ENCODE measurements at regions not wholly inside any gene's neighbourhood (a gene's known extent, or its start where the extent isn't known, plus 50 kb on each side); places are given as distances from the start of the nearest gene placed in this dataset.

DNA sequence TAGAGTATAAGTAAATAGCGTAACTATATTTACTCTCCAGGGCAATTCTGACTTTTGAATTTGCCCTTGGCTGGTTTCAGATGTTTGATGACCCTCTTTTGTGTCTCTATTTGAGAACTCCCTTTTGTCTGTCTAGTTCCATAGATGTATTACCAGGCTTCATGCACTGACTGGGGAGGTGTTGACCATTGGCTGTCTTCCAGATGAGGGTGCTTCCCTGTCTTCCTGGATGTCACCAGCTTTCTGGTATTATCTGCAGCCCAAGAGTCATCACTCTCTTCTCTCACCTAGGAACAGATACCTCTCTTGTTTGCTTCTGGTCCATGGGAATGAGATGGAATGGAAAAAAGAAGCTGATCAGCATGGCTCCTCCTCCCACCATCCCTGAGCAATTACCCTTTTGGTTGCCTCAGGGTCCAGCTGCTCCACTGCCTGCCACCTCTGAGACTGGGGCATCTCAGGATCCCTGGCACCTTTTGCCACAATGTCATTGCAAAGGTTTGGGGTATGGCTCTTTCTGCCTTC, 58.7 kb upstream of the TMED7 start:
- TF ChIP-seq, protein P1, sequence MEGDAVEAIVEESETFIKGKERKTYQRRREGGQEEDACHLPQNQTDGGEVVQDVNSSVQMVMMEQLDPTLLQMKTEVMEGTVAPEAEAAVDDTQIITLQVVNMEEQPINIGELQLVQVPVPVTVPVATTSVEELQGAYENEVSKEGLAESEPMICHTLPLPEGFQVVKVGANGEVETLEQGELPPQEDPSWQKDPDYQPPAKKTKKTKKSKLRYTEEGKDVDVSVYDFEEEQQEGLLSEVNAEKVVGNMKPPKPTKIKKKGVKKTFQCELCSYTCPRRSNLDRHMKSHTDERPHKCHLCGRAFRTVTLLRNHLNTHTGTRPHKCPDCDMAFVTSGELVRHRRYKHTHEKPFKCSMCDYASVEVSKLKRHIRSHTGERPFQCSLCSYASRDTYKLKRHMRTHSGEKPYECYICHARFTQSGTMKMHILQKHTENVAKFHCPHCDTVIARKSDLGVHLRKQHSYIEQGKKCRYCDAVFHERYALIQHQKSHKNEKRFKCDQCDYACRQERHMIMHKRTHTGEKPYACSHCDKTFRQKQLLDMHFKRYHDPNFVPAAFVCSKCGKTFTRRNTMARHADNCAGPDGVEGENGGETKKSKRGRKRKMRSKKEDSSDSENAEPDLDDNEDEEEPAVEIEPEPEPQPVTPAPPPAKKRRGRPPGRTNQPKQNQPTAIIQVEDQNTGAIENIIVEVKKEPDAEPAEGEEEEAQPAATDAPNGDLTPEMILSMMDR (IDR thresholded peaks at IDR 0.05), result no peak
- TF ChIP-seq POLR2A (IDR thresholded peaks at IDR 0.05), result no peak
